CD8-positive, alpha-beta memory T cell (primary cell): ENCODE measurements at regions not wholly inside any gene's neighbourhood (a gene's known extent, or its start where the extent isn't known, plus 50 kb on each side); places are given as distances from the start of the nearest gene placed in this dataset.
A peak's percentile ranks its signal among the peaks of the same experiment; 100 is the strongest.
"Not testable (repeated sequence)": the region's sequence is repeated elsewhere in the genome, so short reads cannot be mapped to it uniquely, and the experiment has no call there.

Source experiments
- CTCF ChIA-PET: fragments of 350-600 bp; sonication (Branson Sonifier 250); formaldehyde crosslinking; loops from one replicate; lab custom pipeline; 2021; ENCODE audit warnings: antibody characterized with exemption; lab: Charles Lee
- POLR2A ChIA-PET: fragments of 350-600 bp; sonication (Branson Sonifier 250); formaldehyde crosslinking; loops from one replicate; lab custom pipeline; 2021; ENCODE audit warnings: antibody characterized with exemption; lab: Charles Lee
- DNase-seq, 5 donors: peaks; one replicate each; pipeline versions ENCODE4 v3.0.0 to v3.0.0-alpha.2; 2020 to 2022; ENCODE audit warnings: mixed read lengths in 1 of 5
- H3K27ac ChIP-seq: one replicate; pipeline ENCODE4 v1.7.0; 2013; ENCODE audit warnings: low read depth, mild to moderate bottlenecking, low read length, moderate library complexity
- H3K27me3 ChIP-seq: 2 replicates; pipeline ENCODE4 v1.7.0; 2013; ENCODE audit warnings: low read length, mild to moderate bottlenecking; ENCODE audit not compliant: insufficient read depth, poor library complexity, severe bottlenecking
- H3K36me3 ChIP-seq: 2 replicates; pipeline ENCODE4 v1.7.0; 2013; ENCODE audit warnings: mild to moderate bottlenecking, low read length, moderate library complexity; ENCODE audit not compliant: insufficient read depth
- H3K4me1 ChIP-seq: 2 replicates; pipeline ENCODE4 v1.7.0; 2013; ENCODE audit warnings: mild to moderate bottlenecking, low read length, moderate library complexity; ENCODE audit not compliant: insufficient read depth
- H3K4me3 ChIP-seq: 2 replicates; pipeline ENCODE4 v1.7.0; 2013; ENCODE audit warnings: mild to moderate bottlenecking, low read length
- H3K9me3 ChIP-seq: 2 replicates; pipeline ENCODE4 v1.7.0; 2013; ENCODE audit warnings: mild to moderate bottlenecking, low read length
- H3K27ac Mint-ChIP-seq, 8 donors: one replicate each; pipeline ENCODE4 v1.8.0; 2020 to 2021; ENCODE audit warnings: mixed read lengths in 8 of 8, mild to moderate bottlenecking in 6 of 8, inconsistent platforms in 3 of 8, moderate library complexity in 3 of 8
- H3K27me3 Mint-ChIP-seq, 2 donors: one replicate each; pipeline ENCODE4 v1.8.0; 2020 to 2021; ENCODE audit warnings: mixed read lengths in 2 of 2, mild to moderate bottlenecking in 1 of 2, moderate library complexity in 1 of 2
- H3K36me3 Mint-ChIP-seq, 3 donors: one replicate each; pipeline ENCODE4 v1.8.0; 2020 to 2021; ENCODE audit warnings: mixed read lengths in 3 of 3, inconsistent platforms in 1 of 3, mild to moderate bottlenecking in 1 of 3
- H3K4me1 Mint-ChIP-seq, 3 donors: one replicate each; pipeline ENCODE4 v1.8.0; 2020 to 2021; ENCODE audit warnings: mixed read lengths in 3 of 3, inconsistent platforms in 1 of 3, mild to moderate bottlenecking in 1 of 3
- H3K4me3 Mint-ChIP-seq, 7 donors: one replicate each; pipeline ENCODE4 v1.8.0; 2020 to 2021; ENCODE audit warnings: mixed read lengths in 7 of 7, mild to moderate bottlenecking in 6 of 7, moderate library complexity in 4 of 7, inconsistent platforms in 2 of 7
- H3K9me3 Mint-ChIP-seq, 5 donors: one replicate each; pipeline ENCODE4 v1.8.0; 2020 to 2022; ENCODE audit warnings: mixed read lengths in 5 of 5, mild to moderate bottlenecking in 3 of 5, moderate library complexity in 2 of 5, inconsistent platforms in 1 of 5

GRCh38 chr20:29881107-29881506, 1376.4 kb upstream of the DEFB115 start:
- CTCF ChIA-PET, H3K27ac Mint-ChIP-seq, H3K36me3 ChIP-seq, H3K4me3 ChIP-seq, H3K9me3 ChIP-seq, H3K27me3 ChIP-seq, H3K4me1 Mint-ChIP-seq, H3K27me3 Mint-ChIP-seq, H3K4me1 ChIP-seq, DNase-seq, H3K27ac ChIP-seq, H3K4me3 Mint-ChIP-seq, POLR2A ChIA-PET: not testable (repeated sequence)
- Mint-ChIP-seq H3K9me3 (peaks cover 24 to 53% (median 37%) of the 10 kb centered on the region in 5 donors), H3K36me3 (peaks cover 0 to 12% (median 2%) of the 10 kb centered on the region in 3 donors)

GRCh38 chr20:29883514-29884219, 1373.8 kb upstream of the DEFB115 start:
- H3K4me1 ChIP-seq, H3K27me3 ChIP-seq, H3K4me1 Mint-ChIP-seq, H3K36me3 Mint-ChIP-seq, H3K27me3 Mint-ChIP-seq, H3K27ac Mint-ChIP-seq, H3K36me3 ChIP-seq, H3K4me3 ChIP-seq, H3K9me3 ChIP-seq, POLR2A ChIA-PET, CTCF ChIA-PET, H3K4me3 Mint-ChIP-seq, DNase-seq: not testable (repeated sequence)
- peak overlapping the region; percentile 22 for H3K27ac ChIP-seq
- peaks cover 26 to 48% (median 33%) of the 10 kb centered on the region in 5 donors for H3K9me3 Mint-ChIP-seq

GRCh38 chr20:29884322-29884721, 1373.1 kb upstream of the DEFB115 start:
- H3K36me3 ChIP-seq, CTCF ChIA-PET, H3K9me3 ChIP-seq, H3K27ac Mint-ChIP-seq, H3K4me3 ChIP-seq, H3K27me3 Mint-ChIP-seq, H3K4me1 Mint-ChIP-seq, H3K36me3 Mint-ChIP-seq, H3K4me1 ChIP-seq, H3K4me3 Mint-ChIP-seq, DNase-seq, H3K27me3 ChIP-seq, POLR2A ChIA-PET: not testable (repeated sequence)
- peak overlapping the region; percentile 22 for H3K27ac ChIP-seq
- peaks cover 21 to 44% (median 33%) of the 10 kb centered on the region in 5 donors for H3K9me3 Mint-ChIP-seq

GRCh38 chr20:29885282-29886185, 1371.9 kb upstream of the DEFB115 start:
- H3K4me1 ChIP-seq, H3K36me3 Mint-ChIP-seq, H3K27me3 ChIP-seq, H3K4me3 ChIP-seq, DNase-seq, H3K27ac Mint-ChIP-seq, H3K36me3 ChIP-seq, H3K4me3 Mint-ChIP-seq, H3K27ac ChIP-seq, H3K4me1 Mint-ChIP-seq, H3K9me3 ChIP-seq, POLR2A ChIA-PET, H3K27me3 Mint-ChIP-seq: not testable (repeated sequence)
- H3K9me3 Mint-ChIP-seq = peaks cover 18 to 42% (median 27%) of the 10 kb centered on the region in 5 donors
- CTCF ChIA-PET = interaction anchor here (1.4 kb wide), 1 partner anchor 622 kb away, joined by 3 read pairs; no protein-coding TSS in a partner anchor

GRCh38 chr20:29891555-29891954, 1365.9 kb upstream of the DEFB115 start:
- DNase-seq, H3K36me3 ChIP-seq, H3K4me1 Mint-ChIP-seq, H3K9me3 ChIP-seq, H3K4me3 Mint-ChIP-seq, H3K27me3 Mint-ChIP-seq, H3K27me3 ChIP-seq, H3K4me1 ChIP-seq, CTCF ChIA-PET, H3K4me3 ChIP-seq, POLR2A ChIA-PET, H3K27ac Mint-ChIP-seq, H3K27ac ChIP-seq: not testable (repeated sequence)
- Mint-ChIP-seq H3K36me3 (peaks cover 0 to 12% (median 0%) of the 10 kb centered on the region in 3 donors), H3K9me3 (peaks cover 10 to 17% (median 11%) of the 10 kb centered on the region in 5 donors)
